GM21447 (cell line): ENCODE measurements at regions not wholly inside any gene's neighbourhood (a gene's known extent, or its start where the extent isn't known, plus 50 kb on each side); places are given as distances from the start of the nearest gene placed in this dataset.
"Not testable (repeated sequence)": the region's sequence is repeated elsewhere in the genome, so short reads cannot be mapped to it uniquely, and the experiment has no call there.

Experiments
- ATAC-seq: cut with Tn5 transposase; IDR thresholded peaks from one replicate; pipeline ENCODE4 v1.9.1; 2021; ENCODE audit not compliant: unreplicated experiment

DNA sequence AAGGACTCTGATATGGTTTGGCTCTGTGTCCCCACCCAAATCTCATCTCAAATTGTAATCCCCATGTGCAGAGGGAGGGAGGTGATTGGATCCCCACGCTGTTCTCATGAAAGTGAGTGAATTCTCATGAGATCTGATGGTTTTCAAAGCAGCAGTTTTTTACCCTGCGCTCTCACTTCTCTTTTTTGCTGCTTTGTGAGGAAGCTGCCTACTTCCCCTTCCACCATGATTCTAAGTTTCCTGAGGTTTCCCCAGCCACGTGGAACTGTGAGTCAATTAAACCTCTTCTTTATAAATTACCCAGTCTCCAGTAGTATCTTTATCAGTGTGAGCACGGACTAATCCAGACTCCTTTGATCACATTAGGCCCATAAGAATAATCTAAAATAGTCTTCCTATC lies 719.7 kb upstream of the CDH8 start:
- ATAC-seq: no peak

DNA sequence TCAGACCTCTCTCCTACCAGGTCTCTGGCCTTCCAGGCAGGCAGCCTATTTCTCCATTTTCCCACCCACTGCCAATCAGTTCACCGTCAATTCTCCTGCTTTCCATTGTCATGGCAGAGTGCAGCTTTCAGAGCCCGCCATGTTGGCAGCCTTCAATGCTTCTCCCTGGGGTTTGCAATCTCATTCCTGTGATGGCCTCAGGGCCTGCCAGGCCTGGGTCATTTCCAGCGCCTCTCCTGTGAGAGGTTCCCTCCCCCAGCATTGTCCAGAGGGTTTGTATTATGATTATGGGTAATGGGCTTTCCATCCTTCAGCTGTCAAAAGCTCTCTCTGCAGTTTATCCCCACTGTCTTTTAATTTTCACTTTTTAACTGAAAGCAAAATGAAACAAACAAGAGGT lies 716.6 kb upstream of the CDH8 start:
- ATAC-seq: no peak

DNA sequence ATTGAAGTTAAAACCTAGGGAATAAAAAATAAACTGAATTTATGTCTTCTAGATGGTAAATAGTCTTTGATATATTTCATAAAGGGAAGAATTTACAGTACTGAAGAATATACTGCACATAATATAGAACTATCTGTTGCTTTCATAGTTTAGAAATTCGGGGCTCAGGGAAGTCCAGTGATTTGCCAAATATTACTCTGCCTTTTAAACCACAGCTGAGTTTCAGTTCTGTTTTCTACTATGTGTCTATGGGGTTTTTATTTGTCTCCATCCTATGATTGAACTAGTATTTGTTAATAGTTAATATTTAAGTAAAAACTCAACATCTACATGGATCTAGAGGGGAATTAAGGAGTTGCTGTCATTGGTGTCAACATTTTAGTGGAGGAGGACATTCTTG lies 715.0 kb upstream of the CDH8 start:
- ATAC-seq: no peak

DNA sequence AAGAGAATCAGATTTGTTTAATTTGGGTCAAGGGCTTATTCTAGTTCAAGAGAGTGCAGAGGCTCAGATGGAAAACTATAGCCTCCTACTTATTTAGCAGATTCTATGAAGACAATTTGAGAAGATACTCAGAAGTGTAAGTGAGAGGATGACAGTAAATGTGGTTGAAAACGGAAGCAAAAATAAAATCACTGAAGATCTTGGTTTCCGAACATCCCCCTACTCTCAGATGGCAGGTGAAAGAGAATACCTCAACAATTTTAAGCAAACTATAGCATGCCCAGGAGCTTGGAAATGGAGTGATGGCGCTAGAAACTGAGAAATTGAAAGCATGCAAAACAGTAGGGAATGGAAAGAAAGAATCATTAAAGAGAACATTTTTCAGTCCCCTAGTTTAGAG lies 705.5 kb upstream of the CDH8 start:
- ATAC-seq: no peak

DNA sequence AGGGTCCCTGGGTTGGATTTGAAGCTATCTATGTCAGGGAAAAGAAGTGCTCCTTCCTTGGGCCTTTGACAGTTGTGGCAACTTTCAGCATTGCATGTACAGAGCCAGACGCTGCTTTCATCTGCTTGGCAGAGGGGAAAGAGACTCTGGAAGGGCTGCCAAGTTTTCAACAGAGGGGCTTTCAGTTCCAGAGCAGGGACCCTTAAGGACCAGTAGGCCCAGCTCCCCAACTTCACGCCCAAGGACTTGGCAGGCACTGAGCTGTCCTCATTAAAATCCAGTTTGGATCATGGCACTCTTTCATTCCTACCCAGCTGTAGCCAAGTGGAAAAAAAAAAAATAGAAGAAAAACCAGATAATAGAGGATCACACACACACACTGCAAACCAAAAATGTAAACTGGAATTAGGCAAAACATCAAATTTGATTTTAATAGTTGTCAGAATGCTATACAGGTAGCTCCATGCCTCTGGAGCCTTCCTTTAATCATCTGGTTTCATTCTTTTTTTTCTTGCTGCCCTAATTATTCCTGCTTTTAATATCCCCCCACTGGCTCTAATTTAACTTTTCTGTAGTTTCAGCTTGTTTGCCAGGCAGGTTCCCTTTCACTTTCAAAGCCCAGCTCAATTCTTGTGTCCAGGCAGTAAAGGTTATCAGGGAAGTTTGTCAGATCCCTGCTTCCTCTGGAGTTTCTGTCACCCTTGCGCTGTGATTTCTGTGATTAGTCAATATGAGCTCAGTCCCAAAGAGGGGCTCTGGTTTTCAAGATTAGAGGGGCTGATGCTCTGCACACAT lies 702.6 kb upstream of the CDH8 start:
- ATAC-seq: no peak

DNA sequence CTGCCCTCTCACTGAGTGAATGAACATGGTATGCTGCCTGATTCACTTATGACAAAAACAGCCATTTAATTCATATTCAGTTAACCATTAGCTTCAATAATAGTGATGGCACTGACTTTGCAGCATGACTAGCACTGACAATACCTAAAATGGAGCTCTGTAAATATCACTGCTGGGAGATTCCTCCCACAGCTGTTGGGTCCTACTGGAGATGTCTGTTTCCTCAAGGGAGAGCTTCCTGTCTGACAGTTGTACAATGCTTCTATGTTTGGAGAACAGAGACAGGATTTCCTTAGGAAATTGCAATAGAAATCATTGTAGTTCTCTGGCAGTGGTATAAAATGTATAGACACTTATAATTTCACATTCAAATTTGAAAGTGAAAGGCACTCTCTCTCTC lies 695.9 kb upstream of the CDH8 start:
- ATAC-seq: no peak

DNA sequence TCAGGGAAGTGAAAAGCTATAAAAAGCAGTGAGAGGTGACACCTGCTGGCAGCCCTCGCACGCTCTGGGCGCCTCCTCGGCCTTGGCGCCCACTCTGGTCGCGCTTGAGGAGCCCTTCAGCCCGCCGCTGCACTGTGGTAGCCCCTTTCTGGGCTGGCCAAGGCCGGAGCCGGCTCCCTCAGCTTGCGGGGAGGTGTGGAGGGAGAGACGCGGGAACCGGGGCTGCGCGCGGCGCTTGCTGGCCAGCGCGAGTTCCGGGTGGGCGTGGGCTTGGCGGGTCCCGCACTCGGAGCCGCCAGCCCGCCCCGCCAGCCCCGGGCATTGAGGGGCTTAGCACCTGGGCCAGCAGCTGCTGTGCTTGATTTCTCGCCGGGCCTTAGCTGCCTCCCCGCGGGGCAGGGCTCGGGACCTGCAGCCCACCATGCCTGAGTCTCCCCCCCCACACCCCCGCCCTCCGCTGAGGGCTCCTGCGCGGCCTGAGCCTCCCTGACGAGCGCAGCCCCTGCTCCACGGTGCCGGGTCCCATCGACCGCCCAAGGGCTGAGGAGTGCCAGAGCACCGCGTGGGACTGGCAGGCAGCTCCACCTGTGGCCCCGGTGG lies 688.5 kb upstream of the CDH8 start:
- ATAC-seq: not testable (repeated sequence)

DNA sequence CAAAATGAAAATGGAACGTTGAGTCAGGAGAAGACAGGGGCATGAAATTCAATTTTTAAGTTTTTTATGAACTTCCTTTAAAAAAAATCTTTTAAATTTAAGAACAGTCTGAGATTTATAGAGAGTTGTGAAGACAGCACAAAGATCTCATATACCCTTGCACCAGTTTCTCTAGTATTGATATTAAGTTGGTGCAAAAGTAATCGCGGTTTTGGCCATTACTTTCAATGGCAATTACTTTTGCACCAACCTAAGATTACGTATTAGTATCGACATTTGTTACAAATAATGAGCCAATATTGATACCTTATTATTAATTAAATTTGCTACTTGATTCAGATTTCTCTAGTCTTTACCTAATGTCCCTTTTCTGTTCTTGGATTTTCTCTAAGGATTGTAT lies 684.4 kb upstream of the CDH8 start:
- no peak for ATAC-seq

DNA sequence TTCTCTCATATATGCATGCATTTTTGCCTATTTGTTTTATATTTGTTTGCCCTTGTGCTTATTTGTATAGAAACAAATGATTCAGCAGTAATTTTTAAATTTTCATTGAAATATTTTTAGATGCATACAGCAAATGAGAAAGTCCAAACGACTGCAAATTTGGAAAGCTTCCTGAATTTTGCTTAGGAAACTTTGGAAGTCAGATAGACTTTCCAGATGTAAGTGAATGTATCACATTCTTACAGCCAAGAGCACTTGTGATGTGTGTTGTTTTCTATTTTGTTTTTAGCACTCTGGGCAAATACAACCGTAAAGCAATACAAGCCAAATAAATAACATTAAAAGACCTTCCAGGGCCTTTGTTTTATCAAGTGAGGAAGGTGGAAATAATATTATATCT lies 680.8 kb upstream of the CDH8 start:
- no peak for ATAC-seq

DNA sequence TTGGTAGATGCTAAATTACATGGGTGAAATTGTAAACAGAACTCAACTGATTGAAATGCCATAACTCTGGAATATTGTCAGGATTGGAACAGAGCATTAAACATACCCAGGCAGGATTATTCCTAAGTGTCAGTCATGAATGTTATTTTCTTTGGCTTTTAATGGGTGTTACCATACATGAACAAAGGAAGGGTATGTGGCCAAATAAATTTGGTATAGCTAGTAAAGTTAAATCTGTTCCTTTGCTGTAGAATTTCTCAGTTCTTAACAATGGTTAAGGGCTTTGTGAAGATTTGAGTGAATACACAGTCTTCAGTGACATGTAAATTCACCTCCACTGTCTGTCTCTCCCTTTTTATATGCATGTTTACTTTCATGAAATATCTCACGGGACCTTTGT lies 679.5 kb upstream of the CDH8 start:
- no peak for ATAC-seq

DNA sequence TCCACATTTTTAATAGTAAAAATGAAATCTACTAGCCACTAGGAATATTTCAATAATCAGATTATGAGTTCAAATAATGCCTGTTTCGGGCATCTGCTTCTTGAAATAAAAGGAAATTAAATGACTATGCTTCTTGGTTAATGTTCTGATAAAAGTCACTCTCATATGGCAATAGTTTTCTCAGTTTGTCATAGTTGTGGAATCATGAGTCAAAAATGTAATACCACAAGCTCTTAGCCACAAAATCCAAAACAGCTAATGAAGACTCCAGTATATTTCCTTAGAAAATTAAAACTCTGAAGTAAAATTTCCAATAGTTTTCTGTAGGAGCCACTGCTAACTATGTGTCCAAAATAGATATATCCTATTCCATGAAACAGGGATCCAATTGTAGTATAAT lies 676.3 kb upstream of the CDH8 start:
- ATAC-seq: no peak

DNA sequence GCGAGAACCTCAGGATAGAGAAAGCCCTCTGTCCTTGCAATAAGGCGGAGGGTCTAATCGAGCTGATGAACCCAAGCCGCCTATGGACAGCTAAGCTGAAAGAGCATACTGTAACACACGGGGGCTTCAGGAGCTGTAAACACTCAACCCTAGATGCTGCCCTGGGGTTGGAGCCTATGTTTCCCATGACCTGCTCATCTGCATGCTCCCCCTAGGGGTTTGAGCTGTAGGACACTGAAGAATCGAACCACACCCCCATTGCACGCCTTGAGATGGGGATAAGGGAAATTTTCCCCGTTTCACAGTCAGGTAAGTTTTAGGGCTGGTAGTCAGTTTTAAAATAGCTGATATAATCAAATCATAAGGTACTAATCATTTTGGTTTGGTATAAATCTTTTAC lies 675.6 kb upstream of the CDH8 start:
- ATAC-seq: no peak

DNA sequence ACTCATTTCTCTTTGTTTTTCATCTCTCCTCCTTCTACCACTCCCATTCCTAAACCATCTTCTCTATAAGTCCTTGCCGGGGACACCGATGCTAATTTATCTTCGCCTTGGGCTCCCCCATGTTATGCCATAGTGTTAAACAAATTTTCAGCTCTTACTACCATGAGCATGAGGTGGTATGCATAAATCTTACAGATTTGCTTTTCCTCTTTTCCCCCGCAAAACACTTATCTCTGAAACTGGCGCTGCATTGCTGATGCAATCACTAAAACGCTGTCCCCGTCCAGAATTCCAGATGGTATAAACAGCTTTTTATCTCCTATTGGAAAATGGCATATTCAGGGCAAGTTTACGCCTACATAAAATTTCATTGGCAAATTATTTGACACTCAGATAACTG lies 673.6 kb upstream of the CDH8 start:
- no peak for ATAC-seq

DNA sequence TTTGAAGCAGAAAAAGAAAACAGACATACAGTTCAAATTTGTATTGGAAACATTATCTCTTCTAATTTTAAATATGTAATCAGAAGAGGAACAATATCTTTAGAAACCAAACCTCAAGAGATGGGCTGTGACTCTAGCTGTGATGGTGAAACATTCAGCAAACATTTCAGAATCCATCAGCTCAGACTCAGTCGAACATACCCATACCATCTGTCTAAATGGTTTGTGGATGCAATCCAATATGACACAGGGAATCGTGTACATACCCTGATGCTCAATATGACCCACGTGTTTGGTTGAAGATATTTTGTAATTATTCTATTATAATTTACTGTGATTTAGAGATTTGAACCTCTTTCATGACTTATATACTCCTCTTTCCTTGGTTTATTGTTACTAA lies 665.2 kb upstream of the CDH8 start:
- no peak for ATAC-seq

DNA sequence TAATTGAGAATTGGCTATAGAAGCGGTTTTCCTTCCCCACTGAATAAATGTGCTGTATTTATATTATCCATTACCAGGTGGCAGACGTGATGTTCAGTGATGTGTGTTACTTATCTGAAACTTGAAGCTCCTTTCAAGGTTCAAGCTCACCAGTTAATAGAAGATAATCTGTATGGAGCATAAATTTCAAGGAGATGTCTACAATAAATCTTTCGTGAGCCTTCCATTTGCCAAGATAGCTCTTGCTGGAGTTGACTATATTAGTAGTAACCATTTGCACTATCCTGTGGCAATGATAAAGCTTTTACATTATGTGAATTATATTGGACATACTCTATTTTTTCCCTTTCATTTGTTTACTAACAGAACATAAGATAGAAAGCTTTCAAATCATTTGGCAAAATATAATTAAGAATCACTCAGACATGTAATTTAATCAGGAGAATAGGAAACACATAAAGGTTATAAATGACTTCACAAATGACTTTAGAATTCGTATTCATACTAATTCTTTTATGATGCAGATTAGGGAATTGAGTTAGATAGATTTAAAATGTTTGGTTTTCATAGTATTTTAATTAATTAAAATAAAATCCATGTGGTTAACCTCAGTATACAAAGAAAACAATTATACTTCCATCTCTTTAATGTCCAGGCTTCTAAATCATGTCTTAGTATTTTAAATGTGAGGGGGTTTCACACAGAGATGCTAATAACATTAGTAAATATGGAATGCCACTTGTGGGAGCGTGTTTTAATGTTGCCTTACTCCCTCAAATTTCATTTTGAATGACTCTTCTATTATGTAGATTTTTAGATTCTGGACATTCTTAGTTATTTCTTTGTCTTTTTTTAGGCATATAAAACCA lies 664.4 kb upstream of the CDH8 start:
- no peak for ATAC-seq

DNA sequence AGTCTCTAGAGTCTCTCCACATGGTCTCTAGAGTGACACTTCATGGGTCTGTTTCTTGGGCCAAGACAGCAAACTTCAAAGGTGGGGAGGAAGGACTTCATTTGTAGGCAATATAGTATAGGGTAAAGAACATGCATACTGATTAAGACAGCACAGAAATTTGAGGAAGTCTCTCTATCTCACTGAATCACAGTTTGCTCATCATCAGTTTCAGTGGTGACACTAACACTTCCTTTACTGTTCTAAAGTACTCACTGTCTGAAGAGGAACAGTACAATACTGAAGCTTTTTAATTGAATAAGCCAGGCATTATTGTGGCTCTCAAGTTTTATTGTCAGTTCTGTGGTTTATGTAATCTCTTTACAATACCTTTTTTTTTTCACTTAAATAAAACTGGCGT lies 656.4 kb upstream of the CDH8 start:
- no peak for ATAC-seq

DNA sequence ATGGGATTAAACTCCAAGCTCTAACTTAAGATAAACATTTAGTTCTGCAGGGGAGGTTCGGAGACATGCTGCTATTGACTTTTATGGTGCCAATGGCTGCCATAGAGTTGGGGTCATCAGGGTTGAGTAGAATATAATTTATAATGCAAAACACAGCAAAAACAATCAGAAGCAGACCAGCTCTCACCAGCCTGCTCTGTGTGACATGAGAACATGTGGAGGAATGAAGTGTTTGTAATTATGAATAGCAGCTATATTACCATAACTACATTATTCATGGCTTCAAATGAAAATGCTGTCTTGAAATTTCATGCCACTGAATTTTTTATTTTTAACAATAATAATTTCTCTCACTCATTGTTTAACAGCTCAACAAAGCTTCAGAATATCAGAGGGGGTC lies 645.6 kb upstream of the CDH8 start:
- no peak for ATAC-seq

DNA sequence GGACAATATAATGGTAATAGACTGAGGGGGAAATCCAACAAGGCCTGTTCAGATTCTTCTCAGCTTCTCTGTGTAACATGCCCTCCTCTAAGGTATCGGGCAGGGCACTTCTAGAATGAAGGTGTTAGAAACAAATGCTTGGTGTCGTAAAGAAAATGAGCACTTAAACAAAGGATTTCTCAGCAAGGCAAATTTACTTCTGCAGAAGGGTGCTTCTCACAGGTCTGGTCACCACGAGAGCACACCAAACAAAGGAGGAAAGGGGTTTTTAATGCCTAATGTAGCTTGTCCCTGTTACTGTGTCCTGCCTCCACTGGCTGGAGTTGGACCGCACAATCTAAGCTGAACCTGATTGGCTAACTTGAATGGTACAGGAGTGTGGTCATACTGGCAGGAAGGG lies 642.6 kb upstream of the CDH8 start:
- ATAC-seq: no peak

DNA sequence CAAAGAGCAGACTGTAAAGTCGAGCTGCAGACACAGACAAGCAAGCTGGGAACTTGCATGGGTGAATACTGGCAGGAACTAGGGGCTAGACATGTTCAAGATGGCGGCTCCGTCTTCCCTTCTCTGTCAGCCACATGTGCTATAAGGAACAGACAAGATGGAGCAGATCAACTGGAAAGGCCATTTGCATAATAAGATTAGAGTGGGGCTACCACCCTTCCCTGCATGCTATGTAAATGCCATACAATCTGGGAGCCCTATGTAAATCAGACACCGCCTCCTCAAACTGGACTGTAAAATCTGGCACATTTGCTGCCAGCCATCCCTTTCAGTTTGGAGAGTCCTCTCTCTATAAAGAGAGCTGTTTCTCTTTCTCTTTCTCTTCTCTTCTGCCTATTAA lies 640.1 kb upstream of the CDH8 start:
- no peak for ATAC-seq

DNA sequence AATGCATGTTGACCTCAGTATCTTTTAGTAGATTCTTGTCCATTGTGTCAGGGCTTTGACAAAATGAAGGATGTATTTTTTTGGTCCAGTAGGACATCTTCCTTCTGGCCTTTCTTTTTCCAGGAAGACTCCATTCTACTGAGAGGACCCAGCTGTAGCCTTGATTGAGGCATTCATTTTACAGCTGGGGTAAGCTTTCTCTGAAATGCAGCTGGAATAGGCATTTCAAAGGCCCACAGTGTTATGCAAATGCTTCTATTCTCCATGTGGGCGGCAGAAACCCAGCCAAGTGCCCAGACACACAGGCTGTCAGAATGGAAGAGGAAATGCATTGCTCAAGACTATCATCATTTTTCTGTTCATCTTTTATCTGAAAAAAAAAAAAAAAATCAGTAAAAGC lies 629.0 kb upstream of the CDH8 start:
- no peak for ATAC-seq

DNA sequence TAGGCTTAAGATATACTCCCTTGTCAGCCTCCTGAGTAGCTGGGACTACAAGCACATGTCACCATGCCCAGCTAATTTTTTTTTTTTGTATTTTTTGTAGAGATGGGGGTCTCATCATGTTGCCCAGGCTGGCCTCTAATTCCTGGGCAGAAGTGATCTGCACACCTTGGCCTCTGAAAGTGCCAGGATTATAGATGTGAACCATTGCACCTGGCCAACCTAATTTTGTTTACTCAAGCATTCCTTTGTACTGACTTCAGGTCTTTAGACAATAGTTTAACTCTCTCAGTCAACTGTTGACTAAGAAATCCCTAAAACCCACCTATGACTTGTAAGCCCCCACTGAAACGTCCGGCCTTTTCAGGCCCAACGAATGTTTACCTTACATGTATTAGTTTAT lies 628.3 kb upstream of the CDH8 start:
- no peak for ATAC-seq

DNA sequence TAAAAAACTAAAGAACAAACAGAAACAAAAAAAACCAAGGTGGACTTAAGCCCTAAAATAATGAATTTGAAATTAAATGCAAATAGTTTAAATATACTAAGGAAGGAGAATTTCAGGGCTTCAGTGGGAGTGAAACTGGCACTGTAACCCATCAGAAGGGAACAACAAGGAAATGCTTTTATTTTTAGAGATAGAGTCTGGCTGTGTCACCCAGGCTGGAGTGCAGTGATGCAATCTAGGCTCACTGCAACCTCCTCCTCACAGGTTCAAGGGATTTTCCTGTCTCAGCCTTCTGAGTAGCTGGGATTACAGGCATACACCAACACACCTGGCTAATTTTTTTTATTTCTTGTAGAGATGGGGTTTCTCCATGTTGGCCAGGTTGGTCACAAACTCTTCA lies 625.2 kb upstream of the CDH8 start:
- ATAC-seq: no peak
